SK-N-SH treated with all-trans-retinoic acid at 6 μM for 48 hours (cell line): ENCODE measurements at regions not wholly inside any gene's neighbourhood (a gene's known extent, or its start where the extent isn't known, plus 50 kb on each side); places are given as distances from the start of the nearest gene placed in this dataset.

Source experiments
- ATAC-seq: fragments of 200-7000 bp; cut with Tn5 transposase; 3 replicates; pipeline ENCODE4 v1.9.1; 2020; ENCODE audit warnings: mild to moderate bottlenecking, moderate library complexity
- ARNTL ChIP-seq: fragments of 450-650 bp; formaldehyde crosslinking; IDR thresholded peaks from 2 replicates; pipeline ENCODE4 v1.5.0; 2020; ENCODE audit warnings: low read depth, mild to moderate bottlenecking, moderate library complexity, borderline replicate concordance
- CSDC2 ChIP-seq: fragments of 250-450 bp; sonication (Bioruptor Pico); IDR thresholded peaks from 2 replicates; pipeline ENCODE4 v1.5.0; 2020; ENCODE audit warnings: mild to moderate bottlenecking, moderate library complexity
- ESRRG ChIP-seq: fragments of 250-450 bp; sonication (Bioruptor Pico); IDR thresholded peaks from 2 replicates; pipeline ENCODE4 v1.6.1; 2021; ENCODE audit warnings: mild to moderate bottlenecking
- GLIS3 ChIP-seq: fragments of 250-450 bp; sonication (Bioruptor Pico); IDR thresholded peaks from 2 replicates; pipeline ENCODE4 v1.5.0; 2020; ENCODE audit warnings: mild to moderate bottlenecking, moderate library complexity
- ISL1 ChIP-seq: fragments of 250-450 bp; sonication (Bioruptor Pico); IDR thresholded peaks from 2 replicates; pipeline ENCODE4 v2.1.2; 2022; ENCODE audit warnings: mild to moderate bottlenecking, moderate library complexity
- OSR1 ChIP-seq: fragments of 250-450 bp; sonication (Bioruptor Pico); IDR thresholded peaks from 2 replicates; pipeline ENCODE4 v1.8.0; 2022; ENCODE audit warnings: moderate library complexity, mild to moderate bottlenecking, inconsistent platforms
- PATZ1 ChIP-seq: fragments of 250-450 bp; sonication (Bioruptor Pico); IDR thresholded peaks from 2 replicates; pipeline ENCODE4 v1.8.0; 2020; ENCODE audit warnings: mild to moderate bottlenecking, moderate library complexity, borderline replicate concordance
- POU6F1 ChIP-seq: fragments of 250-450 bp; sonication (Bioruptor Pico); IDR thresholded peaks from 2 replicates; pipeline ENCODE4 v1.8.0; 2021; ENCODE audit warnings: low read depth, mild to moderate bottlenecking, moderate library complexity, borderline replicate concordance
- PPARA ChIP-seq: fragments of 250-450 bp; sonication (Bioruptor Pico); IDR thresholded peaks from 2 replicates; pipeline ENCODE4 v1.5.0; 2020; ENCODE audit warnings: mild to moderate bottlenecking, borderline replicate concordance
- RARB ChIP-seq: fragments of 250-450 bp; sonication (Bioruptor Pico); IDR thresholded peaks from 2 replicates; pipeline ENCODE4 v1.8.0; 2021; ENCODE audit warnings: mild to moderate bottlenecking, moderate library complexity
- SNAI2 ChIP-seq: fragments of 250-450 bp; sonication (Bioruptor Pico); IDR thresholded peaks from 2 replicates; pipeline ENCODE4 v1.5.0; 2020; ENCODE audit warnings: mild to moderate bottlenecking, moderate library complexity
- TOX ChIP-seq: fragments of 250-450 bp; sonication (Bioruptor Pico); IDR thresholded peaks from 2 replicates; pipeline ENCODE4 v1.8.0; 2021; ENCODE audit warnings: mild to moderate bottlenecking, moderate library complexity, borderline replicate concordance
- ZC3H10 ChIP-seq: fragments of 250-450 bp; sonication (Bioruptor Pico); IDR thresholded peaks from 2 replicates; pipeline ENCODE4 v1.5.1; 2021; ENCODE audit warnings: mild to moderate bottlenecking, moderate library complexity
- ZFP3 ChIP-seq: fragments of 250-450 bp; sonication (Bioruptor Pico); IDR thresholded peaks from 2 replicates; pipeline ENCODE4 v1.5.0; 2020; ENCODE audit warnings: mild to moderate bottlenecking, moderate library complexity
- ZFP30 ChIP-seq: fragments of 450-650 bp; formaldehyde crosslinking; IDR thresholded peaks from 2 replicates; pipeline ENCODE4 v1.5.0; 2022; ENCODE audit warnings: mild to moderate bottlenecking, moderate library complexity
- ZNF565 ChIP-seq: fragments of 450-650 bp; formaldehyde crosslinking; conservative IDR thresholded peaks from 2 replicates; pipeline ENCODE4 v1.5.0; 2020; ENCODE audit warnings: low read depth, mild to moderate bottlenecking, moderate library complexity
- ZNF70 ChIP-seq: fragments of 450-650 bp; formaldehyde crosslinking; IDR thresholded peaks from 2 replicates; pipeline ENCODE4 v1.5.0; 2020; ENCODE audit warnings: mild to moderate bottlenecking, moderate library complexity
- ZNF8 ChIP-seq: fragments of 450-650 bp; formaldehyde crosslinking; IDR thresholded peaks from 2 replicates; pipeline ENCODE4 v1.5.0; 2020; ENCODE audit warnings: mild to moderate bottlenecking, moderate library complexity
- TF ChIP-seq, protein P1 (sequence below): fragments of 250-450 bp; sonication (Bioruptor Pico); IDR thresholded peaks from 2 replicates; pipeline ENCODE4 v1.5.0; 2020; ENCODE audit warnings: mild to moderate bottlenecking, moderate library complexity
- TF ChIP-seq, protein P2 (sequence below): fragments of 250-450 bp; sonication (Bioruptor Pico); IDR thresholded peaks from 2 replicates; pipeline ENCODE4 v1.5.1; 2020; ENCODE audit warnings: low read depth, mild to moderate bottlenecking, moderate library complexity

DNA sequence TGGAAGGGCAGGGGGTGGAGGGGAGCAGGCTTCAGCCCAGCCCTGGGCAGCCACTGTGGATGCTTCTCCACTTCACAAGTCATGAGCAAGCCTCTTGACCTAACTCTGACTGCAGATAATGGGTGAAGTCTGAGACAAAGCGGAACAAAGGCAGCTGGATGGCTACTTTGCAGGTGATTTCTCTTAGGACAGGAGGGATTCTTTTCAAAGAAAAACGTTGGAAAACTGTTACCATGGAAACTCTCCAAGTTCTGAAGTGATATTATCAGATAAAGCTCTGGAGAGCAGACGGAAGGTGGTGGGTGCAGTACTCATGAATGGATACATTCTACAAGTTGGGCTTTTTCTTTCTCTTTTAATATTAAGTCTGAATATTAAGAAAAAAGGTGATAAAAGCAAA, 254.2 kb upstream of the SLCO3A1 start:
- TF ChIP-seq GLIS3 (no peak), ZNF8 (no peak), SNAI2 (CRISPR knock-in tag) (no peak), ISL1 (CRISPR knock-in tag) (no peak)
- TF ChIP-seq, protein P1, sequence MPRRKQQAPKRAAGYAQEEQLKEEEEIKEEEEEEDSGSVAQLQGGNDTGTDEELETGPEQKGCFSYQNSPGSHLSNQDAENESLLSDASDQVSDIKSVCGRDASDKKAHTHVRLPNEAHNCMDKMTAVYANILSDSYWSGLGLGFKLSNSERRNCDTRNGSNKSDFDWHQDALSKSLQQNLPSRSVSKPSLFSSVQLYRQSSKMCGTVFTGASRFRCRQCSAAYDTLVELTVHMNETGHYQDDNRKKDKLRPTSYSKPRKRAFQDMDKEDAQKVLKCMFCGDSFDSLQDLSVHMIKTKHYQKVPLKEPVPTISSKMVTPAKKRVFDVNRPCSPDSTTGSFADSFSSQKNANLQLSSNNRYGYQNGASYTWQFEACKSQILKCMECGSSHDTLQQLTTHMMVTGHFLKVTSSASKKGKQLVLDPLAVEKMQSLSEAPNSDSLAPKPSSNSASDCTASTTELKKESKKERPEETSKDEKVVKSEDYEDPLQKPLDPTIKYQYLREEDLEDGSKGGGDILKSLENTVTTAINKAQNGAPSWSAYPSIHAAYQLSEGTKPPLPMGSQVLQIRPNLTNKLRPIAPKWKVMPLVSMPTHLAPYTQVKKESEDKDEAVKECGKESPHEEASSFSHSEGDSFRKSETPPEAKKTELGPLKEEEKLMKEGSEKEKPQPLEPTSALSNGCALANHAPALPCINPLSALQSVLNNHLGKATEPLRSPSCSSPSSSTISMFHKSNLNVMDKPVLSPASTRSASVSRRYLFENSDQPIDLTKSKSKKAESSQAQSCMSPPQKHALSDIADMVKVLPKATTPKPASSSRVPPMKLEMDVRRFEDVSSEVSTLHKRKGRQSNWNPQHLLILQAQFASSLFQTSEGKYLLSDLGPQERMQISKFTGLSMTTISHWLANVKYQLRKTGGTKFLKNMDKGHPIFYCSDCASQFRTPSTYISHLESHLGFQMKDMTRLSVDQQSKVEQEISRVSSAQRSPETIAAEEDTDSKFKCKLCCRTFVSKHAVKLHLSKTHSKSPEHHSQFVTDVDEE, result no peak

DNA sequence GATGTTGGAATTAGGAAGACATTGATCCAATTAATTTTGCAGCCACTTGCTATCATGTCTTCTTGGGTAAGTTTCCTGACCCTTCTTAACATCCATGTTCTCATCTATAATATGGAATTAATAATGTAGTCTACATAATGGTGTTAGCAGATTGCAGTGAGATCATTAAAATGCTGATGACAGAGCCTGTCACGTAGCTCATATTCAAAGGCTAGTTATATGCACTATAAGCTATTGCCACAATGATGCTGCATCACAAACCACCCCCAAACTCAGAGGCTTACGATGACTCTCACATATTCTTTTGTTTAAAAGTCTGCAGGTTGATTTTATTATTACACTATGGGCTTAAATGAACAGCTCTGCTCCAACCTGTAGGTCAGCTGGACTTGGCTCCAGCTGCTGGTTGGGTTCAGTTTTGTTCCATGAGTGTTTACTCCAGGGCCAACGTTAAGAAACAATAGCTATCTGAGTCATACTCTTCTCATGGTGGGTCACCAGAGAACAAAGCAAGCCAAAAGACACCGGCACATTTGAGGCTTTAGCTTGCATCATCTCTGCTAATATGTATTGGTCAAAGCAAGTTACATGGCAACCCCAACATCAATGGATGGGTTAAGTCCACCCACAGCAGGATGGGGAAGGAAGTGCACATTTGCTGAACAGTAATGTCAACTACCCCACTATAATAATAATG, 250.0 kb upstream of the SLCO3A1 start:
- TF ChIP-seq SNAI2 (CRISPR knock-in tag), result no peak
- no peak for TF ChIP-seq ZNF70 (CRISPR knock-in tag)
- TF ChIP-seq ZFP30, result no peak
- TF ChIP-seq ZNF8, result no peak
- no peak for TF ChIP-seq ZC3H10 (CRISPR knock-in tag)
- TF ChIP-seq ESRRG, result no peak
- no peak for TF ChIP-seq CSDC2
- TF ChIP-seq GLIS3, result no peak
- TF ChIP-seq PATZ1 (CRISPR knock-in tag), result no peak
- TF ChIP-seq TOX, result no peak
- no peak for TF ChIP-seq ARNTL (CRISPR knock-in tag)
- TF ChIP-seq RARB (CRISPR knock-in tag), result no peak
- TF ChIP-seq ZFP3 (CRISPR knock-in tag), result no peak
- no peak for TF ChIP-seq ZNF565
- TF ChIP-seq, protein P2, sequence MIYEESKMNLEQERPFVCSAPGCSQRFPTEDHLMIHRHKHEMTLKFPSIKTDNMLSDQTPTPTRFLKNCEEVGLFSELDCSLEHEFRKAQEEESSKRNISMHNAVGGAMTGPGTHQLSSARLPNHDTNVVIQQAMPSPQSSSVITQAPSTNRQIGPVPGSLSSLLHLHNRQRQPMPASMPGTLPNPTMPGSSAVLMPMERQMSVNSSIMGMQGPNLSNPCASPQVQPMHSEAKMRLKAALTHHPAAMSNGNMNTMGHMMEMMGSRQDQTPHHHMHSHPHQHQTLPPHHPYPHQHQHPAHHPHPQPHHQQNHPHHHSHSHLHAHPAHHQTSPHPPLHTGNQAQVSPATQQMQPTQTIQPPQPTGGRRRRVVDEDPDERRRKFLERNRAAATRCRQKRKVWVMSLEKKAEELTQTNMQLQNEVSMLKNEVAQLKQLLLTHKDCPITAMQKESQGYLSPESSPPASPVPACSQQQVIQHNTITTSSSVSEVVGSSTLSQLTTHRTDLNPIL (CRISPR knock-in tag), result no peak
- no peak for TF ChIP-seq OSR1 (CRISPR knock-in tag)
- ATAC-seq, result no peak

More for the DNA sequence above, 254.2 kb upstream of the SLCO3A1 start:
- no peak for ATAC-seq

DNA sequence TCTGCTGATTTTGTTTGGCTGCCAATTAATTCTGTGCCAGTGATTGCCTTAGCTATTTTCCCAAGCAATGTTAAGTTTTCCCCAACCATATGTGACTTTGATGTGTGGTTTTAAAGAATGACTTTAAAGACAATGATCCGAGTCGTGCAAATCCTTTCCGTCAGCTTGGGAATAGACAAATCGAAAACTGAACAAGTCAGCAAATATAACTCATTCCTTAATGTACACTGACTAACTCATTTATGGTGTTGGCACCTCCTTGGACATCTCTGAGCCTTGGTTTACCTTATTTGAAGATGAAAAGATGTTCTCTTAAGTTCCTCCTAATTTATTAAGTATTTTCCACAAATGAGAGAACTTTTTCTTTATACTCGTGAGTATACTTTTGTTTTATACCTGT, 249.4 kb upstream of the SLCO3A1 start:
- TF ChIP-seq PATZ1 (CRISPR knock-in tag), result no peak
- ATAC-seq, result no peak

GRCh38 chr15:91605576-91605975, 247.9 kb upstream of the SLCO3A1 start:
- TF ChIP-seq PPARA (CRISPR knock-in tag), result no peak
- no peak for TF ChIP-seq ZFP30
- TF ChIP-seq OSR1 (CRISPR knock-in tag), result no peak
- TF ChIP-seq ZC3H10 (CRISPR knock-in tag), result no peak
- TF ChIP-seq POU6F1 (CRISPR knock-in tag), result no peak
- ATAC-seq, result no peak
